ENCODE measurements at regions not wholly inside any gene's neighbourhood (a gene's known extent, or its start where the extent isn't known, plus 50 kb on each side); places are given as distances from the start of the nearest gene placed in this dataset.

DNA sequence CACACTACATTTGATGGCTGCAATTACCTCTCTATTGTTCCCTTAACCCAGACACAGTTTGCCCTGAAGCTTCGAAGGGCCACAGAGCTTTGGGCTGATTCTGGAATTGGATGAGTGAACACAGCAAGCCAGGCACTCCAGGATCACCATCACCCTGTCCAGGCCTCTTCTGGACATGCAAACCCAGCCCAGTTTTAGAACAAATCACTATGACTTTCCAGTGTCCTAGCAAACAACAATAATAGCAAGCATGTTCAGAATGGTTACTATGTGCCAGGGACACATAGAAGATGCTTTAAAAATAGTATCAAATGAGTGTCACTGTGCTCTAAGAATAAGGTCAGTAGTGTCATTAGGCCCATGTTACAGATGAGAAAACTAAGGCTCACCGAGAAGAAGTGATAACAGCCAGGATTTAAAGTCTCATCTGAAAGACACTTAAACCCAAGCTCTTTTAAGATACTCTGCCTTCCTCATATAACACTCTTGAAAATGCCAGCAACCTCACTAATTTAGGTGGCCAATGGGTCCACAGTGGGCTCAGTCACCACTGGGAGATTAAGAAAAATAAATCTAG, 191.7 kb upstream of the STK17B start:
- TF ChIP-seq ZSCAN32 (CRISPR knock-in tag; IDR thresholded peaks at IDR 0.05) (no peak), NFE2 (IDR thresholded peaks at IDR 0.05; ENCODE audit: low read depth) (no peak), YY1 (IDR thresholded peaks at IDR 0.05; ENCODE audit: borderline replicate concordance in 1 of 3, control insufficient read depth in 1 of 3, extremely low read depth in 1 of 3, insufficient read depth in 3 of 3, insufficient read length in 1 of 3, insufficient replicate concordance in 2 of 3, low read depth in 1 of 3, low read length in 2 of 3) (no peak), BHLHE40 (IDR thresholded peaks at IDR 0.05; ENCODE audit: low read length) (no peak), RBM14 (IDR thresholded peaks at IDR 0.05; ENCODE audit: borderline replicate concordance, insufficient read depth, low read depth, low read length) (no peak), ESRRA (IDR thresholded peaks at IDR 0.05; ENCODE audit: borderline replicate concordance, low read depth) (no peak), JUND (IDR thresholded peaks at IDR 0.05; ENCODE audit: borderline replicate concordance, low read depth, low read length) (no peak), JUND (tag; IDR thresholded peaks at IDR 0.05; ENCODE audit: borderline replicate concordance, low read depth, low read length) (no peak)
- TF ChIP-seq, protein P1, sequence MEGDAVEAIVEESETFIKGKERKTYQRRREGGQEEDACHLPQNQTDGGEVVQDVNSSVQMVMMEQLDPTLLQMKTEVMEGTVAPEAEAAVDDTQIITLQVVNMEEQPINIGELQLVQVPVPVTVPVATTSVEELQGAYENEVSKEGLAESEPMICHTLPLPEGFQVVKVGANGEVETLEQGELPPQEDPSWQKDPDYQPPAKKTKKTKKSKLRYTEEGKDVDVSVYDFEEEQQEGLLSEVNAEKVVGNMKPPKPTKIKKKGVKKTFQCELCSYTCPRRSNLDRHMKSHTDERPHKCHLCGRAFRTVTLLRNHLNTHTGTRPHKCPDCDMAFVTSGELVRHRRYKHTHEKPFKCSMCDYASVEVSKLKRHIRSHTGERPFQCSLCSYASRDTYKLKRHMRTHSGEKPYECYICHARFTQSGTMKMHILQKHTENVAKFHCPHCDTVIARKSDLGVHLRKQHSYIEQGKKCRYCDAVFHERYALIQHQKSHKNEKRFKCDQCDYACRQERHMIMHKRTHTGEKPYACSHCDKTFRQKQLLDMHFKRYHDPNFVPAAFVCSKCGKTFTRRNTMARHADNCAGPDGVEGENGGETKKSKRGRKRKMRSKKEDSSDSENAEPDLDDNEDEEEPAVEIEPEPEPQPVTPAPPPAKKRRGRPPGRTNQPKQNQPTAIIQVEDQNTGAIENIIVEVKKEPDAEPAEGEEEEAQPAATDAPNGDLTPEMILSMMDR (IDR thresholded peaks at IDR 0.05 in 2 of 3, conservative IDR thresholded peaks at IDR 0.05 in 1 of 3; ENCODE audit: insufficient read depth in 2 of 3, low read depth in 1 of 3, low read length in 3 of 3), result no peak
- TF ChIP-seq, protein P2, sequence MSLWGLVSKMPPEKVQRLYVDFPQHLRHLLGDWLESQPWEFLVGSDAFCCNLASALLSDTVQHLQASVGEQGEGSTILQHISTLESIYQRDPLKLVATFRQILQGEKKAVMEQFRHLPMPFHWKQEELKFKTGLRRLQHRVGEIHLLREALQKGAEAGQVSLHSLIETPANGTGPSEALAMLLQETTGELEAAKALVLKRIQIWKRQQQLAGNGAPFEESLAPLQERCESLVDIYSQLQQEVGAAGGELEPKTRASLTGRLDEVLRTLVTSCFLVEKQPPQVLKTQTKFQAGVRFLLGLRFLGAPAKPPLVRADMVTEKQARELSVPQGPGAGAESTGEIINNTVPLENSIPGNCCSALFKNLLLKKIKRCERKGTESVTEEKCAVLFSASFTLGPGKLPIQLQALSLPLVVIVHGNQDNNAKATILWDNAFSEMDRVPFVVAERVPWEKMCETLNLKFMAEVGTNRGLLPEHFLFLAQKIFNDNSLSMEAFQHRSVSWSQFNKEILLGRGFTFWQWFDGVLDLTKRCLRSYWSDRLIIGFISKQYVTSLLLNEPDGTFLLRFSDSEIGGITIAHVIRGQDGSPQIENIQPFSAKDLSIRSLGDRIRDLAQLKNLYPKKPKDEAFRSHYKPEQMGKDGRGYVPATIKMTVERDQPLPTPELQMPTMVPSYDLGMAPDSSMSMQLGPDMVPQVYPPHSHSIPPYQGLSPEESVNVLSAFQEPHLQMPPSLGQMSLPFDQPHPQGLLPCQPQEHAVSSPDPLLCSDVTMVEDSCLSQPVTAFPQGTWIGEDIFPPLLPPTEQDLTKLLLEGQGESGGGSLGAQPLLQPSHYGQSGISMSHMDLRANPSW (CRISPR knock-in tag; IDR thresholded peaks at IDR 0.05), result no peak
